Panc1 (cell line): ENCODE measurements at regions not wholly inside any gene's neighbourhood (a gene's known extent, or its start where the extent isn't known, plus 50 kb on each side); places are given as distances from the start of the nearest gene placed in this dataset.

Source experiments
- CTCF ChIP-seq: fragments of 450-650 bp; IDR thresholded peaks from 2 replicates; pipeline ENCODE4 v1.5.1; 2017; ENCODE audit warnings: mild to moderate bottlenecking
- SIN3A ChIP-seq: IDR thresholded peaks from 2 replicates; pipeline ENCODE4 v1.6.1; 2012; ENCODE audit warnings: low read depth, mild to moderate bottlenecking, low read length, moderate library complexity, borderline replicate concordance; ENCODE audit not compliant: insufficient read depth
- TCF7L2 ChIP-seq: IDR thresholded peaks from 2 replicates; pipeline ENCODE4 v1.6.1; 2011; ENCODE audit warnings: mild to moderate bottlenecking, low read depth, low read length, inconsistent platforms

DNA sequence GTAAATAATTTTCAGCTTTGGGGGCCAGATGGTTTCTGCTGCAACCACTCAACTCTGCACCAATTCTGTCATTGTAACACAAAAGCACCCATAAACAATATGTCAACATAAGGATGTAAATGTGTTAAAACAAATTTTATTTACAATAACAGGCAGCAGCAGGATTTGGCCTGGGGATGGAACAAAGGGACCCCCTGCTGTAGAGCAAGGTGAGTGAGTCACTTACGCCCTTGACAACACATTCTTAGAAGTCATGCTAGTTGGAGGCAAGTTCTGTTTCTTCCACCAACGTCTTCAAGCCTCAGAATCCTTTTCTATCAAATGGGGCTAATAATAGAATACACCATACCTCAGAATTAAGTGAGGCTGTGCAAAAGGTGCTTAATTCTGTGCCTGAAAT is 610.2 kb upstream of the SYT4 start:
- TF ChIP-seq CTCF: no peak
- TF ChIP-seq SIN3A: no peak
- TF ChIP-seq TCF7L2: no peak
